ENCODE measurements at regions not wholly inside any gene's neighbourhood (a gene's known extent, or its start where the extent isn't known, plus 50 kb on each side); places are given as distances from the start of the nearest gene placed in this dataset.

DNA sequence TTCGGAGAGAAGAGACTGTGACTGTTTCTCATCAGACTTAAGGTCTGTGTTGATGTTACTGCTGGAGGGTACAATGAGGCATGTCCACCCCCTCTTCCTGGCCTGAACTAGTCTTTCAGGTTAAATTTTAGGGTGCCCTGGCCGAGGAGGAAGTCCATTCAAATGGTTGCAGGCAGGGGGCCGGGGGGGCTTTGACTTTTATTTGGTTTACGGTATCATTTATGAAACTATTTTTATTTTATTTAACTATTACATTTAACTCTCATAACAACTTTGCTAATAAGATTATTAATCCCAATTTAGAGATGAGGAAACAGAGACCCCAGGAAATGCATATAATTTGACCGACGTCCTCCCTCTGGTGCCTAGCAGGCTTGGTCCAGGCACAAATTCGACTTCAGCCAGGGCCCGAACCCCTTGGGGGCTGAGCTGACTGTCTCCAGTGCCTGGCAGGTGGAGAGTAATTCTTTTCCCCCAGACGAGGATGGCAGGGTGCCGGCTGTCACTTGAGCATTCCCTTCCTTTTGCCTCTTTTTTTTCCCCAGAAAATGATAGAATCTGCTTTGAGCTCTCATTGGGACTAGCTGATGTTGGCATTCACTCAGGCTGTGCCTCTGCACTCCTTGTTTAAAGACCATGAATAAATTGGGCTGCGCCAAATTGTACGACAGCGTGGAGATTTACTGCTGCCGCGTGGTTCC, 255.3 kb upstream of the SALL3 start:
- DNase-seq = no peak

- DNase-seq = no peak
Measured at GRCh38 chr18:78725426-78725825, 254.2 kb upstream of the SALL3 start.

- no peak for DNase-seq
Measured at GRCh38 chr18:78726326-78727056, 253.1 kb upstream of the SALL3 start.

DNA sequence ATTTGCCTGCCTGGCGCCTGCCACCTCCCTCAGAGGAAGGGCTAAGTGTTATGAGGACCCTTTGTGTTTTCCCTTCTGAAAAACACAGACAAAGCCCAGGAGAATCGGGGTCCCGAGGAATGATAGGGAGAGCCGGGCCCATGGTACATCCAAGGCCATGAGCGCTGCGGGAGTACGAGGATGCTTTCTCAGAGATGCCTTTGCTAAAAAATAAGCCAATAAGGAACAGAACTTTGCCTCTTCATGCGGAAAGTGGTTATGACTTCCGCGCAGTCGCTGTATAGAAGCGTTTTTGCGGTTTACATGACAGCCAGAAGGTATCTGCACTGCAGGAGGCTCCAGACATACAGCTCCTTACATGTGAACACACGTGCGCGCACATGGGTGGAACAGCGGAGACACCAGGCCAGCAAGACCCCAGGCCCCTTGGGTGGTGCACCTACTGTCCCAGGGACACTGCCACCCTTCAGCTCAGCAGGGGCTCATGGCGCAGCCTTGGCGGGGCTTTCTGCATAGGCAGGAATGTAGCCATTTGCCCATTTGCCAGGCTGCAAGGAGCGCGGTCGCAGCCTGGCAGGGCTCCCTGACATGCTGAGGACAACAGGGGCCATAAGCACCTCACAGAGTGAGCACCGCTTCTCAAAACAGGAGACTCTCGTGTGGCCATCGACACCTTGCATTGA, 252.4 kb upstream of the SALL3 start:
- DNase-seq = no peak

DNA sequence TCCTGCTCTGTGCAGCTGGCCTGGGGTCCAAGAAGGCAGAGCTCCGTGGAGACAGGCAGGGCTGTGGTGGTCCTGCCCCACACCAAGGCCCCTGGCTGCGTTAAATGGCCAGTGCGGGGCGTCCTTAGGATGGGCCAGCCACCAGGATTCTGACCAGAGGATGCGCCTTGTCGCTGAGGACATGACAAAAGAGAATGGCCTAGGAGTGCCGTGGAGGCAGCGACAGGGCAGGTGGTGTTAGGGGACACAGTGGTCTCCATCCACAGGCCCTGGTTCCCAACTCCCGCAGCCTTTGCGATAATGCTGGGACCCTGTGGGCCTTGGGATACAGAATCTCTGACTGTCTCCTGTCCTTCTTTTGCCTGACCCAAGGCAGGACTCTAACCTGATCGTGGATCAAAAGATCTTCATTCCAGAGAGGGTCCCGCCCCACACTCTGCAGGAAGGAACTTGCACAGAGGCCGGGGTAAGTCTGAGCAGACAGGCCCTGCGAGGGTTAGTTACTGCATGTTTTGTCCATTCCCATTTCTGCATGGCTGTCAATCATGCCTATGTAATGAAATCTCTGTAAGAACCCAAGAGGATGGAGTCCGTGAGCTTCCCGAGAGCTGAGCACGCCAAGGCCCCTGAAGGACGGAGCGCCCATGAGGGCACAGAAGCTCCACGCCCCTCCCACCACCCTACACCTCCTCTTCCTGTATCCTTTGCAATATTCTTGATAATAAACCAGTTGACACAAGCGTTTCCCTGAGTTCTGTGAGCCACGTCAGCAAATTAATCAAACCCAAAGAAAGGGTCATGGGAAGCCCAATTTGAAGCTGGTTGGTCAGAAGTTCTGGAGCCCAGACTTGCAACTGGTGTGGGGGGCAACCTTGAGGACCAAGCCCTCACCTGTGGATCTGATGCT, 251.5 kb upstream of the SALL3 start:
- DNase-seq = no peak

- DNase-seq = no peak
Measured at GRCh38 chr18:78728784-78729467, 250.7 kb upstream of the SALL3 start.

- no peak for DNase-seq
Measured at GRCh38 chr18:78730546-78730945, 249.1 kb upstream of the SALL3 start.

DNA sequence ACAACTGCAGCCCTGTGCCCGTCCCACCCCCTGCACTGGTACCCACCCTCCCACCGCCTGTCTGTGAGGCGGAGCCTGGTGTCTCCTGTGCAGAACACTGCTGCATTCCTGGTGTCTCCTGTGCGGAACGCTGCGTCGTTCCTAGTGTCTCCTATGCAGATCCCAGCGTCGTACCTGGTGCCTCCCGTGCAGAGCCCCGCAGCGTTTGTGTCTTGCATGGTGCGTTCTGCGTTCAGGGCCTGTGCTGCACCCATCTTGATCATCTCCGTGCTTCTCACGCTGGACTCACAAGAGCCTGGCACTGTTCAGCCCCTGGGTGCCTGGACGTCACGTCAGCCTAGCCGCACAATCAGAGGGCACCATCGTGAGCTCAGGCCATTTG, 248.6 kb upstream of the SALL3 start:
- no peak for DNase-seq

GRCh38 chr18:78731398-78732032, 248.1 kb upstream of the SALL3 start:
- no peak for DNase-seq

DNA sequence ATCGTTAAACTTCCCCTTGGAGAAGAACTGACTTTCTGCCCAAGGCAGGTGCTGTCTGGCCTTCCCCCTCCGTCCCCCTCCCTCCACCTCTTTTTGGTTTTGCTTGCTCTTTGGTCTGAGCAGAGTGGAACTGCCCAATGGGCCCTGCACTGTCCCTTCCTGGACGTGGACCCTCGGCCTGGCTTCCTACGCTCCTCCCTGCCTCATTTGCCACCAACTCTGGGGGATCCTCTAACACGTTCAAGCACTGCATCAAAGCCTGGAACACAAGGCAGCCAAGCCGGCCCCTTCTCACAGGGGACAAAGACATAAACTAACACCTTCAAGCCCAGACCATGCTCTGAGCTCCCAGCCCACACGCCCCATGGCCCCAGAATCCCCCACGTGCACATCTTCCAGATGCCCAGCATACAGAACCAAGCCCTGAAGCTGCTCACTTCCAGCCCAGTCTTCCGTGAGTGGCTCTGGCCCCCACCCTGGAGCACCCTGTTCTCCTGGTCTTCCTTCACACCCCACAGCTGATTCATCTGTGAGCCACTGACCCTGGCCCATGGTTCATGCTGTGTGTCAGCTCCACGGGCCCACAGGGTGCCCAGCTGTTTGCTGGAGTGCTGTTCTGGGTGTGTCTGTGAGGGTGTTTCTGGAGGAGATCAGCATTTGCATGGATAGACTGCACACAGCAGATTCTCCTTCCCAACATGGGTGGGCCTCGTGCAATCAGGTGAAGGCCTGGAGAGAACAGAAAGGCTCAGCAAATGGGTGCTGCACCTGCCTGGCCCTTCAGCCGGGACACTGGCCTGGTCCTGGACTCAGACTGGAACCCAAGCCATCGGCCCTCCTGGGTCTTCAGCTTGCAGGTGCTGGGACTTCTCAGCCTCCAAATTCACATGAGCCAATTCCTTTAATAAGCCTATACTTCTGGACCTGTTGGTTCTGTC, 247.1 kb upstream of the SALL3 start:
- DNase-seq = no peak

- DNase-seq = no peak
Measured at GRCh38 chr18:78733762-78734613, 245.6 kb upstream of the SALL3 start.

- DNase-seq = no peak
Measured at GRCh38 chr18:78734614-78734945, 245.0 kb upstream of the SALL3 start.

- DNase-seq = no peak
Measured at GRCh38 chr18:78735131-78736014, 244.2 kb upstream of the SALL3 start.

- DNase-seq = no peak
Measured at GRCh38 chr18:78736015-78736690, 243.5 kb upstream of the SALL3 start.

- DNase-seq = no peak
Measured at GRCh38 chr18:78737006-78737915, 242.4 kb upstream of the SALL3 start.

GRCh38 chr18:78738076-78738690, 241.4 kb upstream of the SALL3 start:
- no peak for DNase-seq

DNA sequence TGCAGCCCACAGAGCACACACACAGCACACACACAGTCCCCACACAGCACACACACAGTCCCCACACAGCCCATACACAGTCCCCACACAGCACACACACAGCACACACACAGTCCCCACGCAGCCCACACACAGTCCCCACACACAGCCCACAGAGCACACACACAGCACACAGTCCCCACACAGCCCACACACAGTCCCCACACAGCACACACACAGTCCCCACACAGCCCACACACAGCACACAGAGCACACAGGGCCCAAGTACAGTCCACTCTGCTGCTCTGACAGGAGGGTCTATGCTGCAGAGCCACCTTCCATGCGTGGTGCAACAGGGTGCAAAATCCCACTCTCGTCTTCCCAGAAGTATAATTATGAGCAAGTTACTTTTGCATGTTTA, 240.5 kb upstream of the SALL3 start:
- DNase-seq = no peak
